22Rv1 (cell line): ENCODE measurements at regions not wholly inside any gene's neighbourhood (a gene's known extent, or its start where the extent isn't known, plus 50 kb on each side); places are given as distances from the start of the nearest gene placed in this dataset.

Experiments used
- CTCF ChIP-seq: fragments of 450-650 bp; IDR thresholded peaks from 2 replicates; pipeline ENCODE4 v1.5.1; 2017; ENCODE audit warnings: mild to moderate bottlenecking
- ZFX ChIP-seq: fragments of 450-650 bp; IDR thresholded peaks from 2 replicates; pipeline ENCODE4 v1.6.1; 2017; ENCODE audit warnings: antibody characterized with exemption, borderline replicate concordance

GRCh38 chr16:9557713-9558112 is 466.3 kb downstream of the HAPSTR1 start:
- TF ChIP-seq CTCF = no peak
- no peak for TF ChIP-seq ZFX
